ENCODE measurements at regions not wholly inside any gene's neighbourhood (a gene's known extent, or its start where the extent isn't known, plus 50 kb on each side); places are given as distances from the start of the nearest gene placed in this dataset.

GRCh38 chr4:16344853-16345252, 118.6 kb upstream of the TAPT1 start:
- Mint-ChIP-seq H3K4me1 (peaks cover 4% of the 10 kb centered on the region), H3K36me3 (ENCODE audit: low read depth) (no peaks in the 10 kb centered on the region), H3K4me3 (no peak overlapping the region), H3K27me3 (ENCODE audit: low read depth) (no peaks in the 10 kb centered on the region), H3K9me3 (peaks cover 9% of the 10 kb centered on the region), H3K27ac (ENCODE audit: unreplicated experiment) (no peak overlapping the region)
- no peak for TF ChIP-seq CTCF (conservative IDR thresholded peaks at IDR 0.05)
- DNase-seq (ENCODE audit: low read depth, low spot score), result no peak

- peaks cover 4% of the 10 kb centered on the region for H3K4me1 Mint-ChIP-seq
- DNase-seq (ENCODE audit: low read depth, low spot score), result no peak
- TF ChIP-seq CTCF (conservative IDR thresholded peaks at IDR 0.05), result no peak
- H3K36me3 Mint-ChIP-seq (ENCODE audit: low read depth), result no peaks in the 10 kb centered on the region
- H3K27me3 Mint-ChIP-seq (ENCODE audit: low read depth), result no peaks in the 10 kb centered on the region
- H3K4me3 Mint-ChIP-seq, result no peak overlapping the region
- no peaks in the 10 kb centered on the region for H3K9me3 Mint-ChIP-seq
- H3K27ac Mint-ChIP-seq (ENCODE audit: unreplicated experiment), result no peak overlapping the region
These were observed 111.7 kb upstream of the TAPT1 start for GRCh38 chr4:16337936-16338335.

GRCh38 chr4:16334601-16335000, 108.3 kb upstream of the TAPT1 start:
- Mint-ChIP-seq H3K36me3 (ENCODE audit: low read depth) (no peaks in the 10 kb centered on the region), H3K27me3 (ENCODE audit: low read depth) (no peaks in the 10 kb centered on the region), H3K27ac (ENCODE audit: unreplicated experiment) (no peak overlapping the region), H3K4me3 (no peak overlapping the region), H3K9me3 (no peaks in the 10 kb centered on the region), H3K4me1 (no peaks in the 10 kb centered on the region)
- no peak for DNase-seq (ENCODE audit: low read depth, low spot score)
- no peak for TF ChIP-seq CTCF (conservative IDR thresholded peaks at IDR 0.05)

- TF ChIP-seq CTCF (conservative IDR thresholded peaks at IDR 0.05), result no peak
- no peak overlapping the region for H3K4me3 Mint-ChIP-seq
- no peak overlapping the region for H3K27ac Mint-ChIP-seq (ENCODE audit: unreplicated experiment)
- H3K27me3 Mint-ChIP-seq (ENCODE audit: low read depth), result no peaks in the 10 kb centered on the region
- H3K36me3 Mint-ChIP-seq (ENCODE audit: low read depth), result no peaks in the 10 kb centered on the region
- H3K4me1 Mint-ChIP-seq, result no peaks in the 10 kb centered on the region
- DNase-seq (ENCODE audit: low read depth, low spot score), result no peak
- no peaks in the 10 kb centered on the region for H3K9me3 Mint-ChIP-seq
These were observed 103.5 kb upstream of the TAPT1 start for GRCh38 chr4:16329797-16330134.

GRCh38 chr4:16329125-16329796, 103.0 kb upstream of the TAPT1 start:
- Mint-ChIP-seq H3K36me3 (ENCODE audit: low read depth) (no peaks in the 10 kb centered on the region), H3K27me3 (ENCODE audit: low read depth) (no peaks in the 10 kb centered on the region), H3K4me1 (no peaks in the 10 kb centered on the region), H3K27ac (ENCODE audit: unreplicated experiment) (no peak overlapping the region), H3K4me3 (no peak overlapping the region), H3K9me3 (no peaks in the 10 kb centered on the region)
- no peak for DNase-seq (ENCODE audit: low read depth, low spot score)
- no peak for TF ChIP-seq CTCF (conservative IDR thresholded peaks at IDR 0.05)
